Left lung (tissue), 4 donors: ENCODE measurements at regions not wholly inside any gene's neighbourhood (a gene's known extent, or its start where the extent isn't known, plus 50 kb on each side); places are given as distances from the start of the nearest gene placed in this dataset.

Experiments used
- ATAC-seq: fragments of 200-7000 bp; cut with Tn5 transposase; one replicate; pipeline ENCODE4 v1.9.1; 2020; ENCODE audit warnings: moderate library complexity
- DNase-seq, 4 donors: peaks; one replicate each; pipeline ENCODE4 v3.0.0-alpha.2; 2013 to 2020
- H3K27ac ChIP-seq, 2 donors: fragments of 200-600 bp; sonication (generic) in 1 of 2; one replicate each; pipeline versions ENCODE4 v1.5.0 to v1.8.0; 2020 to 2021
- H3K27me3 ChIP-seq, 2 donors: fragments of 200-600 bp; sonication (generic) in 1 of 2; one replicate each; pipeline versions ENCODE4 v1.5.0 to v1.8.0; 2020 to 2021
- H3K36me3 ChIP-seq, 2 donors: fragments of 200-600 bp; sonication (generic) in 1 of 2; one replicate each; pipeline versions ENCODE4 v1.5.0 to v1.8.0; 2020 to 2021
- H3K4me1 ChIP-seq, 2 donors: fragments of 200-600 bp; one replicate each; pipeline ENCODE4 v1.8.0; 2021
- H3K4me3 ChIP-seq, 2 donors: fragments of 200-600 bp; sonication (generic) in 1 of 2; one replicate each; pipeline versions ENCODE4 v1.5.0 to v1.8.0; 2020 to 2021; ENCODE audit warnings: mild to moderate bottlenecking in 1 of 2
- H3K9me3 ChIP-seq, 2 donors: fragments of 200-600 bp; sonication (generic) in 1 of 2; one replicate each; pipeline versions ENCODE4 v1.5.0 to v1.8.0; 2020 to 2021
- CTCF ChIP-seq, 2 donors: fragments of 200-600 bp; sonication (generic) in 1 of 2; IDR thresholded peaks; one replicate each; pipeline versions ENCODE4 v1.5.0 to v1.8.0; 2021; ENCODE audit warnings: antibody characterized with exemption in 2 of 2
- intact Hi-C, 2 donors: fragments of 100-400 bp; cut with DNase I; formaldehyde crosslinking; loops; one replicate each; pipeline versions ENCODE4 v1.11.2 to v1.14.2; 2022
- donor health status: DM: no; HTN: yes; CAD: no.
- donor health status: DM: no; HTN: no; CAD: no.

DNA sequence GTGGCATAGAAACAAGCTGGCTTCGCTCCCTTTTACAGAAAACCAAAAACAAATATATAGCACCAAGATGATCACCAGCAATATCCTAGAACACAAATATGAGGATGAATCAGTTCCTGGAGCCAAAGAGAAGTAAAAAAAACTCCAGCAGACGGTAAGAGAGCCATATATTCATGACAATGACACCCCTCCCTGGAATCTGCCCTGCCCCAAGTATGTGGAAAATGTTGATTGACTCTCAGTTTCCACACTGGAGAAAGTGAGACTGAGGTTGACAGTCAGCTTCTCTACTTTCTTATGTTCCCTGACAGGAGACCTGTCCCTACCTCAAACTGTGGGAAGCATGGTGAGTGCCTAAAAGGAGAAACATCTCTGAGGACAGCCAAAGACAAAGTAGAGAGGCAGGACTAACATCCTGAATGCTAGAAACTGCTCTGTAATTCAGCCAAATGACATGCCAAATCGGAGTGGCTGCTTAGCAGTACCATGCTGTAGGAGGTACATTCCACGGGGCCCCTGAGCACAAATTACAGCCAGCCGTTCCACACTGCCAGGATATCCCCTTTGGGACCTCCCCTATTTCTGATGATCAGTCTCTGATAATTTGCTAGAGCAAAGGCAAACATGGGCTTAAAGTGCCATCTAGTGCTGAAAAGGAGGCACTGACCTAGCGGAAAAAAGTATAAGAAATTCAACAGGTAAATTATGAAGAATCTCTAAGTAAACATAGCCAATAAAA lies 424.0 kb upstream of the RGMB start:
- ATAC-seq (no peak), DNase-seq (no peak)
- no peak for TF ChIP-seq CTCF (IDR thresholded peaks at IDR 0.05)
- no peak overlapping the region for H3K4me3 ChIP-seq
- H3K36me3 ChIP-seq: no peaks in the 10 kb centered on the region
- H3K27ac ChIP-seq: no peak overlapping the region
- no peaks in the 10 kb centered on the region for H3K4me1 ChIP-seq
- H3K27me3 ChIP-seq: no peaks in the 10 kb centered on the region
- intact Hi-C loops: no loop called here
- H3K9me3 ChIP-seq: peaks cover 0 to 25% of the 10 kb centered on the region in 2 donors

DNA sequence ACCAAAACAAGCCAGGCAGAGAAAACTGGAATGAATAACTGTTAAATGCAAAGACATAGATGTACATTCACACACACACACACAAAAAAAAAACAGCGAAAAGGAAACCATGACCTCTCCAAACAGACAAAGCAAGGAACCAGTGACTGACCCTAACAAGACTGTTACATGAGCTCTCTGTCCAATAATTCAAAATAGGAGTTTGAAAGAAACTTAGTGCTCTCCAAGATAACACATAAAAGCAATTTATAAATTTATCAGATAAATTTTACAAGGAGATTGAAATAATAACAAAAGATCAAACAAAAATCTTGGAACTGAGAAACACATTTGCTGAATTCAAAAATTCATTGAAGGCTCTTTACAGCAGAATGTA lies 423.5 kb upstream of the RGMB start:
- DNase-seq (no peak), ATAC-seq (no peak)
- H3K27ac ChIP-seq: no peak overlapping the region
- H3K36me3 ChIP-seq: no peaks in the 10 kb centered on the region
- no peak overlapping the region for H3K4me3 ChIP-seq
- H3K4me1 ChIP-seq: no peaks in the 10 kb centered on the region
- peaks cover 0 to 25% of the 10 kb centered on the region in 2 donors for H3K9me3 ChIP-seq
- no peaks in the 10 kb centered on the region for H3K27me3 ChIP-seq
- intact Hi-C loops: no loop called here
- TF ChIP-seq CTCF (IDR thresholded peaks at IDR 0.05): no peak

DNA sequence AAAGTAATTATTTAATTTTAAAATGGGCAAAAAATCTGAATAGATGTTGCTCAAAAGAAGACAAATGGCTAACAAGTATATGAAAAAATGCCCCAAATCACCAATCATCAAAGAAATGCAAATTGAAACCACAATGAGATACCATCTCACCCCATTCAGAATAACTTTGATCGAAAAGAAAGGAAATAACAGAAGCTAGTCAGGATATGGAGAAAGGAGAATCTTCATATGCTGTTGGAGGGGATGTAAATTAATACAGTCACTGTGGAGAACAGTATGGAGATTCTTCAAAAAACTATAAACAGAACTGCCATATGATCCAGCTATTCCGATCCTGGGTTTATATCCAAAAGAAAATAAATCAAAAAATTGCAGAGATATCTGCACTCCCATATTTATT lies 418.5 kb upstream of the RGMB start:
- H3K36me3 ChIP-seq: no peaks in the 10 kb centered on the region
- no peak overlapping the region for H3K4me3 ChIP-seq
- no peak for ATAC-seq
- H3K9me3 ChIP-seq: peaks cover 0 to 25% of the 10 kb centered on the region in 2 donors
- no peak for TF ChIP-seq CTCF (IDR thresholded peaks at IDR 0.05)
- intact Hi-C loops: no loop called here
- DNase-seq: no peak
- H3K27ac ChIP-seq: no peak overlapping the region
- no peaks in the 10 kb centered on the region for H3K4me1 ChIP-seq
- no peaks in the 10 kb centered on the region for H3K27me3 ChIP-seq

DNA sequence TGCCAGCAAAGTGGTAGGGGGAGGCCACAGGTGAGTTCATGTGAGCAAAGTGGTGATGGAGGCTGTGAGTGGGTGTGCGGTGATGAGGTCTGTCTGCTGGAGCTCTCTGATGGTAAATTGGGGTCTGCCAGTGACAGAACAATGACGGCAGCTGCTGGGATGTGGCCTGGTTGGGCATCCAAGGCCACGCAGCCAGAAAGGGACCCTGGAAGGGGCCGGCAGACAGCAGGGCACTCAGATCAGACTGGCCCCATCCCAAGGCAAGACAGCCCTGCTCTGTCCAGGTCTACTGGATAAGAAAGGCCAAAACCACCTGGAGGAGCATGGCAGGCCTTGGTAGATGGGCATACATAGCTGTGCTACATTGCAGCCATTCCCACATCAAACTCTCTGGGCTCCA lies 412.9 kb upstream of the RGMB start:
- Histone ChIP-seq H3K4me3 (no peak overlapping the region), H3K27me3 (no peaks in the 10 kb centered on the region), H3K36me3 (no peaks in the 10 kb centered on the region), H3K9me3 (peaks cover 0 to 18% of the 10 kb centered on the region in 2 donors), H3K27ac (no peak overlapping the region), H3K4me1 (no peaks in the 10 kb centered on the region)
- intact Hi-C loops: no loop called here
- no peak for TF ChIP-seq CTCF (IDR thresholded peaks at IDR 0.05)
- ATAC-seq: no peak
- peak in 1 of 4 donors; percentile 39 for DNase-seq

DNA sequence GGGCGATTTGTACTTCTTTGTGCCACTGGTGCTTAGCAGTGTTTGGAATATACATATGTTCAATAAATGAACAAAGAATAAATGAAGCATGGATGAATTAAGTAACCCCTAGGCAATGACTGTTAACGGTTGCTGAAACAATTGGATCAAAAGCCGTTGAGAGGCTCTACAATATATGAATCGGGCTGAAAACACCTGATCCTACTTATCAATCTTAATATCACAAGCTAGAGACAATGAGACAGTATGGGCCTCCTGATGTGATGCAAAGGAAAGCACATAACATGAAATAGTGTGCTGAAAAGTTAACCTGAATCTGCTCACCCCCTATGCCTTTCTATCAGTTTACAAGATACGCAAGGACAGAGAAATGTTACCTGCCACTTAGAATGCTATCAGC lies 410.3 kb upstream of the RGMB start:
- no peak for DNase-seq
- Histone ChIP-seq H3K36me3 (no peaks in the 10 kb centered on the region), H3K9me3 (peaks cover 0 to 18% of the 10 kb centered on the region in 2 donors), H3K4me3 (no peak overlapping the region), H3K4me1 (no peaks in the 10 kb centered on the region), H3K27me3 (no peaks in the 10 kb centered on the region), H3K27ac (no peak overlapping the region)
- intact Hi-C loops: no loop called here
- TF ChIP-seq CTCF (IDR thresholded peaks at IDR 0.05): no peak
- no peak for ATAC-seq
